ENCODE measurements at regions not wholly inside any gene's neighbourhood (a gene's known extent, or its start where the extent isn't known, plus 50 kb on each side); places are given as distances from the start of the nearest gene placed in this dataset.

- TF ChIP-seq, protein P1, sequence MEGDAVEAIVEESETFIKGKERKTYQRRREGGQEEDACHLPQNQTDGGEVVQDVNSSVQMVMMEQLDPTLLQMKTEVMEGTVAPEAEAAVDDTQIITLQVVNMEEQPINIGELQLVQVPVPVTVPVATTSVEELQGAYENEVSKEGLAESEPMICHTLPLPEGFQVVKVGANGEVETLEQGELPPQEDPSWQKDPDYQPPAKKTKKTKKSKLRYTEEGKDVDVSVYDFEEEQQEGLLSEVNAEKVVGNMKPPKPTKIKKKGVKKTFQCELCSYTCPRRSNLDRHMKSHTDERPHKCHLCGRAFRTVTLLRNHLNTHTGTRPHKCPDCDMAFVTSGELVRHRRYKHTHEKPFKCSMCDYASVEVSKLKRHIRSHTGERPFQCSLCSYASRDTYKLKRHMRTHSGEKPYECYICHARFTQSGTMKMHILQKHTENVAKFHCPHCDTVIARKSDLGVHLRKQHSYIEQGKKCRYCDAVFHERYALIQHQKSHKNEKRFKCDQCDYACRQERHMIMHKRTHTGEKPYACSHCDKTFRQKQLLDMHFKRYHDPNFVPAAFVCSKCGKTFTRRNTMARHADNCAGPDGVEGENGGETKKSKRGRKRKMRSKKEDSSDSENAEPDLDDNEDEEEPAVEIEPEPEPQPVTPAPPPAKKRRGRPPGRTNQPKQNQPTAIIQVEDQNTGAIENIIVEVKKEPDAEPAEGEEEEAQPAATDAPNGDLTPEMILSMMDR (IDR thresholded peaks at IDR 0.05): no peak
- TF ChIP-seq POLR2A (IDR thresholded peaks at IDR 0.05; ENCODE audit: low read length) (no peak), MAZ (IDR thresholded peaks at IDR 0.05; ENCODE audit: borderline replicate concordance, low read depth, low read length) (no peak), EP300 (IDR thresholded peaks at IDR 0.05) (no peak), MAX (IDR thresholded peaks at IDR 0.05) (no peak), RNF2 (IDR thresholded peaks at IDR 0.05; ENCODE audit: borderline replicate concordance, low read depth) (no peak), REST (IDR thresholded peaks at IDR 0.05) (no peak)
- TF ChIP-seq, protein P2, sequence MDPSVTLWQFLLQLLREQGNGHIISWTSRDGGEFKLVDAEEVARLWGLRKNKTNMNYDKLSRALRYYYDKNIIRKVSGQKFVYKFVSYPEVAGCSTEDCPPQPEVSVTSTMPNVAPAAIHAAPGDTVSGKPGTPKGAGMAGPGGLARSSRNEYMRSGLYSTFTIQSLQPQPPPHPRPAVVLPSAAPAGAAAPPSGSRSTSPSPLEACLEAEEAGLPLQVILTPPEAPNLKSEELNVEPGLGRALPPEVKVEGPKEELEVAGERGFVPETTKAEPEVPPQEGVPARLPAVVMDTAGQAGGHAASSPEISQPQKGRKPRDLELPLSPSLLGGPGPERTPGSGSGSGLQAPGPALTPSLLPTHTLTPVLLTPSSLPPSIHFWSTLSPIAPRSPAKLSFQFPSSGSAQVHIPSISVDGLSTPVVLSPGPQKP (IDR thresholded peaks at IDR 0.05; ENCODE audit: low read depth, low read length): no peak
These were observed 133.9 kb upstream of the IVNS1ABP start for GRCh38 chr1:185450917-185451316.
